ENCODE measurements at regions not wholly inside any gene's neighbourhood (a gene's known extent, or its start where the extent isn't known, plus 50 kb on each side); places are given as distances from the start of the nearest gene placed in this dataset.
"Not testable (repeated sequence)": the region's sequence is repeated elsewhere in the genome, so short reads cannot be mapped to it uniquely, and the experiment has no call there.

DNA sequence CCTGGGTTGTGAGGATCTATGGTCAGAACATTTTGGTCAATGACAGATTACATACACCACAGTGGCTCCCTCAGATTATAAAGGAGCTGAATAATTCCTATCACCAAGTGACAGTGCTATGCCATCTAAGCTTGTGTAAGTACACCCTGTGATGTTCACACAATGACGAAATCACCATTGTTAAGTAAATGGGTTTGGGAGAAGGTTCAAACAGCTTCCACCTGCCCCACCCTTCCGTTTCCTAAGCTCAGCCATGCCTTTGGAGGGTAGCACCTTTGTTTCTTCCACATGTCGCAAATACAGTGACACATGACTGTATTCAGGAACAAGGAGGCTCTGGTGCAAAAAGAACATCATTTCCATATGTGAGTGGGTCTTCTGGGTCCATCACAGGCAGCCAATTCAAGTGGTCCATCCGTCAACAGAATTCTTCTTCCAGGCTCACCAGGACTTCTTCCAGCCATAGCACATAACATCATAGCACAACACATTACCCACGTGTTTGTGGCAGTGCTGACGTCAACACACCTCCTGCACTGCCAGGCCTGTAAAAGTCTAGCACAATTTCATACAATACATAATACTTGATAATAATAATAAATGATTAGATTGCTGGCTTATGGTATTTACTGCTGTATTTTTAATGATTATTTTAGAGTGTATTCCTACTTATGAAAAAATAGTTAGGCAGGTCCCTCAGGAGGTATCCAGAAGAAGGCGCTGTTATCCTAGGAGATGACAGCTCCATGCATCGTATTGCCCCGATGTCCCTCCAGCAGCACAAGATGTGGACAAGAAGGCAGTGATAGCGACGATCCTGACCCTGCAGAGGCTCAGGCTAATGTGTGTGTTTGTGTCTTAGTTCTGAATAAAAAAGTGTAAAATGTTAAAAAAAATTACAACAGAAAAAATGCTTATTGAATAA lies 264.8 kb downstream of the ANAPC1 start:
- DNase-seq (ENCODE audit: low read depth), result no peak

DNA sequence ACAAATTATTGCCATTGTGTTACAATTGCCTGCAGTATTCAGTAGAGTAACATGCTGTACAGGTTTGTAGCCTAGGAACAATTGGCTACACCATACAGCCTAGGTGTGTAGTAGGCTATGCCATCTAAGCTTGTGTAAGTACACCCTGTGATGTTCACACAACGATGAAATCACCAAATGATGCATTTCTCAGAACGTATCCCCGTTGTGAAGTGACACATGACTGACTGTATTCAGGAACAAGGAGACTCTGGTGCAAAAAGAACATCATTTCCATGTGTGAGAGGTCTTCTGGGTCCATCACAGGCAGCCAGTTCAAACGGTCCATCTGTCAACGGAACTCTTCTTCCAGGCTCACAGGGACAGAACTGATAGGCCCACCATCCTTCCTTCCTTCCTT lies 263.7 kb downstream of the ANAPC1 start:
- DNase-seq (ENCODE audit: low read depth), result no peak

DNA sequence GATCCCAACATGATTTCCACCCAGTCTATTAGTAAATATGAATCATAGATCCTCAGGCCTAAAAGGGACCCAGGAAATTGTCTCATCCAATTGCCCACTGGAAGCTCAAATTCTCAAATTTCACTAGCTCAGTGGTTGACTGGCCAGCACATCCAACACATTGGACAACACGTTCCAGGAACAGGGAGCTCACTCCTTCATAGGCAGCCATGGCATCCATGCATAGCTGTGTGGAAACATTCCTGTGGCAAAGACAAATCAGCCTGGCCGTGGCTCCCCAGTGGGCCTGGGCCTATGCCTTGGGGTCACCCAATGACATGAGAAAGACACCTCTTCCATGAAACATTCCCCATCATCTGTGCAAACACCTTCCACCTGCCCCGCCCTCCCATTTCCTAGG lies 261.1 kb downstream of the ANAPC1 start:
- no peak for DNase-seq (ENCODE audit: low read depth)

DNA sequence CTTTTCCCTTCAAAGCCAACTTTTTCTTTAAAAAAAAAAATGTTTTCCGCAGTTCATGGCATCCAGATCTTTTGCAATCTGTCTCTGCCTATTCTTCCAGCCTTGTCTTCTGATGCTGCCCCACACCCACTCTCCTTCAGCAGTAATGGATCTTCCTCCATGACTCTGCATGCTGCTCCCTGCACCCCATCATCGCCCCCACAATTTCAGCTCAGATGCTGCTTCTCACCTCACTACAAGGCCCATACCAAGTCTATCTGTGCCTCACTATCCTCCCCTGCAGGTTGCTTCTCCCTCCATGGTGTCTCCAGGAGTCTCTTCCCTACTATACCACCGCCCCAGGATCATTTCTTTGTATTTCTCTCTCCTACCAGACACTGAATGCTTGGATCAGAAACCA lies 260.6 kb downstream of the ANAPC1 start:
- DNase-seq (ENCODE audit: low read depth), result no peak

DNA sequence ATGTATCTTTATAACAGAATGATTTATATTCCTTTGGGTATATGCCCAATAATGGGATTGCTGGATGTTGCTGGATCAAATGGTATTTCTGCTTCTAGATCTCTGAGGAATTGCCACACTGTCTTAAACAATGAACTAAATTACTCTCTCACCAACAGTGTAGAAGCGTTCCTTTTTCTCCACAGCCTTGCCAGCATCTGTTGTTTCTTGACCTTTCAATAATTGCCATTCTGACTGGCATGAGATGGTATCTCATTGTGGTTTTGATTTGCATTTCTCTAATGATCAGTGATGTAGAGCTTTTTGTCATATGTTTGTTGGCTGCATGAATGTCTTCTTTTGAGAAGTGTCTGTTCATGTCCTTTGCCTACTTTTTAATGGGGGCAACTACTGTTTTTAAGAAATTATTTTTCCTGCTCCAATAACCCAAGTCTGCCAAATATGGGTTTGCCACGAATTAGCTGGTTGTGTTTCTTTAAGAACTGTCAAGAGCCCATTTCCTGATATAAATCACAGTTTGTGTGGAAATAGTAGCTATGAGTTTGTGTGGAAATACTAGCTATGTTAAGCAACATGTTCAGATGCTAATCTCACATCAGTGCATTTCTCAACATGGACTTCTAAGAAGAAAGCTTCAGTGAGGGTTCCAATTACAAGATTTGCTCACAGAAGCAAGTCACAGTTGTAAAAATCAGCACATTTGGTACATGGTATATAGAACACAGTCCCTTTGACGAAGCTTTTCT lies 259.4 kb downstream of the ANAPC1 start:
- DNase-seq (ENCODE audit: low read depth), result no peak

DNA sequence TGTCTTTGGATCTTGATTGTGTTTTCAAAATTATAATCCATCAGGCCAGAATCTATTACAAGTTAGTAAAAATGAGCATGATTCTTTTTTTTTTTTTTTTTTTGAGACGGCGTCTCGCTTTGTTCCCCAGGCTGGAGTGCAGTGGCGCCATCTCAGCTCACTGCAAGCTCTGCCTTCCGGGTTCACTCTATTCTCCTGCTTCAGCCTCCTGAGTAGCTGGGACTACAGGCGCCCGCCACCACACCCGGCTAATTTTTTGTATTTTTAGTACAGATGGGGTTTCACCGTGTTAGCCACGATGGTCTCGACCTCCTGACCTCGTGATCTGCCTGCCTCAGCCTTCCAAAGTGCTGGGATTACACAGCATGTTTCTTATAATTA lies 258.8 kb downstream of the ANAPC1 start:
- not testable (repeated sequence) for DNase-seq (ENCODE audit: low read depth)

DNA sequence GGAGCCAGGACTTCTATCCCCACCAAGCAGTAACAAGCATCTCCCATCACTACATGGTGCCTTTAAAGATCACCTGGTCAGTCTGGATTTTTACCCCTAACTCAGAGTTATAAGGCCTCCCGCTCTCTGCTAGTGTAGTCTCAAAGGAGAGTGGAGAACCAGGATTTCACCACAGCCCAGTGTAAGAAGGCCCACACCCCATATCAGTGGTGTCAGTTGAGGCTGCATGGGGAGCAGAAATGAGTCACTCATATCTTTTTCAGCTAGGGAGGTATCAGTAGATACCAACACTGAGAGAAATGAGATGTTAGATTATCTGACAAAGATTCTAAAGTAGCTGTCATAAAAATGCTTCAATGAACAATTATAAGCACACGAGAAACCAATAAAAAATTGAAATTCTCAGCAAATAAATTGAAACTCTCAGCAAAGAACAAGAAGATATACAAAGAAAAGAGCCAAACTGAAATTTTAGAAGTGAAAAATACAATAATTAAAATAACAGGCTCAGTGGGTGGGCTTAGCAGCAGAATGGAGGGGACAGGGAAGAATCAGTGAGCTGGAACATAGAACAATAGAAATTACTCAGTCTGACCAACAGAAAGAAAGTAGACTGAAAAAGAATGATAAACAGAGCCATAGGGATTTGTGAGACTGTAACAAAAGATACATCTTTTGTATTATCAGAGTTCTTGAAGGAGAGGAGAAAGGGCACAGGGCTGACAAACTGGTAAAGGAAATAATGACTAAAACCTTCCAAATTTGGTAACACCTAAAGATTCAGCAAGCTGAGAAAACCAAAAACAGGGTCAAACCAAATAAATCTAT lies 257.7 kb downstream of the ANAPC1 start:
- DNase-seq (ENCODE audit: low read depth), result no peak

DNA sequence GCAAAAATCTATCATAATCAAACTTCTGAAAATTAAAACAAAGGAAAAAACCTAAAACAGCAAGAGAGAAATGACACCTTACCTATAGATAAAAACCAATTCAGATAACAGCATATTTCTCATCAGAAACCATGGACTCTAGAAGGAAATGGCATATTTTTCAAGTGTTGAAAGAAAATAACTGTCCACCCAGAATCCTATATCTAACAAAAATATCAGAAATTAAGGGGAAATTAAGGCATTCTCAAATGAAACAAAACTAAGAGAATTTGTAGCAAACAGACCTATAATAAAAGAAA lies 257.2 kb downstream of the ANAPC1 start:
- DNase-seq (ENCODE audit: low read depth), result no peak

DNA sequence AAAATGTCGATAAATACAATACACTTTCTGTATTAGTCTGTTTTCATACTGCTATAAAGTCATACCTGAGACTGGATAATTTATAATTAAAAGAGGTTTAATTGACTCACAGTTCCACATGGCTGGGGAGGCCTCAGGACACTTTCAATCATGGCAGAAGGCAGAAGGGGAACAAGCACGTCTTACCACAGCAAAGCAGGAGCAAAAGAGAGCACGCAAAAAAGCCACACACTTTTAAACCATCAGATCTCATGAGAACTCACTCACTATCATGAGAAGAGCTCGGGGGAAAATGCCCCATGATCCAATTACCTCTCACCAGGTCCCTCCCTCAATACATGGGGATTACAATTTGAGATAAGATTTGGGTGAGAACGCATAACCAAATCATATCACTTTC lies 256.7 kb downstream of the ANAPC1 start:
- DNase-seq (ENCODE audit: low read depth), result no peak

DNA sequence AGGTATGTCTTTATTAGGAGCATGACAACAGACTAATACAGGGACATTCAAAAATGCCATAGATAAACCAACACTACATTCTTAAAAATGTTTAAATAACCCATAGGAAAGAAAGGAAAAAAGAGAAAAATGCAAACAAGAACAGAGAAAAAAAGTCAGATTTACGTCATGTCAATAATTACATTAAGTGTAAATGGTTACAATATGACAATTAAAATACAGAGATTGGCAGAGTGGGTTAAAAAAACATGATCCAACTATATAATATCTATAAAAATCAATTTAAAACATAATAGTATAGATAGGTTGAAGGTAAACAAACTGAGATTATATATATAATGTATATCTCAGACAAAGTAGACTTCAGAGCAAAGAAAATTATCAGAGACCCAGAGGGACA lies 255.8 kb downstream of the ANAPC1 start:
- no peak for DNase-seq (ENCODE audit: low read depth)

DNA sequence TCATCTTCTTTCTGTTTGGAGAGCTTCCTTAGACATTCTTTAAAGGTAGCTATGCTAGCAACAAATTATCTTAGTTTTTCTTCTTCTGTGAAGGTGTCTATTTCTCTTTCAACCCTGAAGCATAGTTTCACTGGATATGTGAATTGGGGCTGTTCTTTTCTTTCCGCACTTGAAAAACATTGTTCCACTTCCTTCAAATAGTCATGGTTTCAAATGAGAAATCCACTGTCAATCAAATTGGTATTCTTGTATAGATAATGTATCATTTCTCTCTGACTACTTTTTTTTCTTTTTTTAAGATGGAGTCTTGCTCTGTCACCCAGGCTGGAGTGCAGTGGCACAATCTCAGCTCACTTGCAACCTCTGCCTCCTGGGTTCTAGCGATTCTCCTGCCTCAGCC lies 254.0 kb downstream of the ANAPC1 start:
- DNase-seq (ENCODE audit: low read depth), result no peak

DNA sequence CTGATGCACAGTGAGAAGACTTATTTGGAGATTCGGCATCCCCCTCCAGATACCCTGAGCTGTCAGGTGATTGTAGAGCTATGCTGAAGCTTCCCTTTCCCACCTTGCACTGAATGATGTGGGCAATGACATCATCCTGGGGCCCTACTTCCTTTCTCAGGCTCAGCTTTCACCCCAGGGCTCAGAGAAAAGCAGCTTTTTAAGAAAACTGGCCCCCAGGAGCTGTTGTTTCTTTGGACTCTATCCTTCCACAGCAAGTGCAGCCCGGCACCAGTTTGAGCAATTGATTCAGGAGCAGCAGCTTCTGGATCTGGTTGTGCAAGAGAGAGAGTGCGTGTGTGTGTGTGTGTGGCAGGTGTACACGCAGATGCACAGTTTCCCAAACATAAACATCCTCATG lies 251.3 kb downstream of the ANAPC1 start:
- no peak for DNase-seq (ENCODE audit: low read depth)

DNA sequence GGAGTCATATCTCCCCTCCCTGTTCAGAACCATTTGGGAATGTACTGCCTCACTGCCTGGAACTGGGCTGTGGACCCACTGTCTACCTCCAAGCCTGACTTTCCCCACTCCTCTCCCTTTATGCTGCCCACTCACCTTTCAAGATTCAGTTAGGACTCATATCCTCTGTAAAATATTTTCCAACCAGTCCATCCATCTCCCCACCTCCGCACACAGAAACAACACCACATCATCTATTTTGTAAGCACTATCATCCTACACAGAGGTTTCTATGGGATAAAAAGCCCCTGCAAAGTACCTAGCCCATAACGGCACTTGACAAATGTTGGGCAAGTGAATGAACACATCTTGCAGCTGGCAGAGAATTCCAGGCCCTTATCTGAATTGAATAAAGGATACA lies 250.8 kb downstream of the ANAPC1 start:
- no peak for DNase-seq (ENCODE audit: low read depth)

DNA sequence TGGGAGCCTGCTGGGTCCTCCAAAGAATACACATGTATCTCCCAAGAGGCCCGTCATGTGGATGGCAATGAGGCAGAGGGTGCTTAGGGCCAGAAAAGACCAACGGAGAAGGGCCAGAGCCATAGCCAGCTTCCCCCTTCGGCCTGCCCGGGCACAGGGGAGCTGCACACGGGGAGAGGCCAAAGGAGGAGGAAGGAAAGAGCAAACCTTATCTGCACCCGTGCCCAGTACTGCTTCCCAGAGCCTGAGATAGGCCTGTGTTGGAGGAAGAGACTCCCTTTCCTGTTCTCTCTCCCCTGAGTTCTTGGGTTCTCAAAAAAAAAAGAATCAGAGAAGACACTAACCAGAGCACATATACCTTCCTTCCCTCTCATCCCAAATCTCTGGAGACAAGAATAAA lies 250.3 kb downstream of the ANAPC1 start:
- no peak for DNase-seq (ENCODE audit: low read depth)

DNA sequence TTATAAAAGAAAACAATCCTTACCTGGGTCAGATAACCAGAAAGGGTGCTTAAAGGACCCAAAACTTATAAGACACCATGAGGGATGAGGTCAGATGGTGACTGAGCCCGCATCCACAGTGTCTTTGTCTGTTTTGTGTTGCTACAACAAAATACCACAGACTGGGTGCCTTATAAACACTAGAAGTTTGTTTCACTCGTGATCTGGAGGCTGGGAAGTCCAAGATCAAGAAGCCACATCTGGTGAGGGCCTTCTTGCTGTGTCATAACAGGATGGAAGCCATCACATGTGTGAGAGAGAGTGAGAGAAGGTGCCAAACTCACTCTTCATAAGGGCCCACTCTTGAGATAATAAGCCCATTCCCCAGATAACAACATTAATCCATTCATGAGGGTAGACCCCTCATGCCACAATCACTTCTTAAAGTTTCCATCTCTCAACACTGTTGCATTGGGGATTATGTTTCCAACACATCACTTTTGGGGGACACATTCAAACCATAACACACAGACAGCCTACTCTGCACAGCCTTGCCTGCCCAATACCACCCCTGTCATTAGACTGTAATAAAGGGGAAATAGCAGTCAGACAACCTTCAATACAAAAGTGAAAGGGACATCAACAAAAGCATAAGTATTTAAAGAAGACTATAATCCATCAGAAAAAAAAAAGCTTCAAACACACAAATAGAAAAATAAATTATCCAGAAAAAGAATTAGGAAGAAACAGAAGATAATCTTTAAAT lies 249.8 kb downstream of the ANAPC1 start:
- DNase-seq (ENCODE audit: low read depth), result no peak

DNA sequence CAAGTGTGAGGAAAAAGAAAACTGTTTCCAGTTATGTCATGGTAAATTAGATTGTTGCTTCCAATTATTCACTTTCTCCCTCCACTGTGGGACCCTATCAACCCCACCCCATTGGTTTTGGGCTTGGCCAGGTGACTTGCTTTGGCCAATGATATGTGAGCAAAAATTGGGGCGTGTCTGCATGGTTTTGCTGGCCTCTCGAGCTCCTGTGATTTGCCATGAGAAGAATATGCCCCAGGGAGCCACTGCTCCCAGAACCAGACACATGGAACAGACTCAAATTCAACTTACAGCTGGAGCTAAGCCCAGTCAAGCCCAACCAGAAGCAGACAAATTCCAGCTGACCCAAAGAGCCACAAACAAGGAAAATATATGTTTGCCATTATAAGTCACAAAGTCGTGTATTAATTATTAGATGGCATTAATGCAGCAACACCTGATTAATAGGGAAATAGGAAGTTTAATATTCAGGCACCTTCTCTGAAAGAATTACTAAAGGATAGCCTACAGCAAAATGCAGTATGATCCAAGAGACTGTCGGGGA lies 248.9 kb downstream of the ANAPC1 start:
- DNase-seq (ENCODE audit: low read depth), result no peak

DNA sequence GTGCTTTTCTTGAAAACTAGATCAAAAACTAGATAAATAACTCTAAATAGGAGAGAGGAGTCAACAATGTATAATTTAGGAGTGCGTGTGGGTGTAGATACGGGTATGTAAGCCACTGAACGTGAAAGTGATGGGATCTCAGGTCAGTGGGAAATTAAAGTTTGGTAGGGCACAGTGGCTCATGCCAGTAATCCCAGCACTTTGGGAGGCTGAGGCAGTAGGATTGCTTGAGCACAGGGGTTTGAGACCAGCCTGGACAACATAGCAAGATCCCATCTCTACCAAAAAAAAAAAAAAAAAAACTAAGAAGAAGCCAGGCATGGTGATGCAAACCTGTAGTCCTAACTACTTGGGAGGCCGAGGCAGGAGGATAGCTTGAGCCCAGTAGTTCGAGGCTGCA lies 247.1 kb downstream of the ANAPC1 start:
- DNase-seq (ENCODE audit: low read depth), result no peak

DNA sequence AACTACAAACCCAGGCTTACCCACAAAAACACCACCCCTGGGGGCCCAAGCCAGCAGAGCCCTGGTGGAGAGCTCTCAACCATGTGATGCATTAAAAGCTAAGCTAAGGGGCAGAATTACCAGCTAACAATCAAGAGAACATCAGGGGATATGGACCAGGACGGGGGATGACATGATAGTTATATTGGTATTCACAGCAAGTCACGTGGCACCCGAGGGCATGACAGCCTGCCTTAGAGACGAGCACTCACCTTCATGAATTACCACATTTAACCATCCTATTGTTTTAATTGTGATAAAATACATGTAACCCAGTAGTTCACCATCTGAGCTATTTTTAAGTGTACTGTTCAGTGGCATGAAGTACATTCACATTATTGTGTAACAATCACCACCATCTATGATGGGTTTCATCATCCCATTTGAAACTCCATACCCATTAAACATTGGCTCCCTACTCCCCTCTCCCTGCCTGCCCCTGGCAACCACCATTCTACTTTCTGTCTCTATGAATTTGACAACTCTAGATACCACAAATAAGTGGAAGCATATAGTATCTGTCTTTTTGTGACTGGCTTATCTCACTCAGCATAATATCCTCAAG lies 245.6 kb downstream of the ANAPC1 start:
- no peak for DNase-seq (ENCODE audit: low read depth)

DNA sequence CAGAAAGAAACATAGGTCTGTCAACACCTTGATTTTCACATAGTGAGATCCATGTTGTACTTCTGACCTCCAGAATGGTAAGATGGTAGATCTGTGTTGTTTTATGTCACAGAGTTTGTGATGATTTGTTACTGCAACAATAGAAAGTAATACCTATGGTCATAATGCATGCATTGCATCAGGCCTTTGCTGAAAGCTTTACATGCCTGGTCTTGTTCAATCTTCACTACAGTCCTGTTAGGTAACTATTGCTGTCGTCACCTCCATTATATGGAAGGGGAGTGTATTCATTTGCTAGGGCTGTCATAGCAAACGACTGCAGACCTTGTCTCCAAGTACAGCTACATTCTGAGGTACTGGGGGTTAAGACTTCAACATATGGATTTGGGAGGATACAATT lies 243.5 kb downstream of the ANAPC1 start:
- DNase-seq (ENCODE audit: low read depth), result no peak

DNA sequence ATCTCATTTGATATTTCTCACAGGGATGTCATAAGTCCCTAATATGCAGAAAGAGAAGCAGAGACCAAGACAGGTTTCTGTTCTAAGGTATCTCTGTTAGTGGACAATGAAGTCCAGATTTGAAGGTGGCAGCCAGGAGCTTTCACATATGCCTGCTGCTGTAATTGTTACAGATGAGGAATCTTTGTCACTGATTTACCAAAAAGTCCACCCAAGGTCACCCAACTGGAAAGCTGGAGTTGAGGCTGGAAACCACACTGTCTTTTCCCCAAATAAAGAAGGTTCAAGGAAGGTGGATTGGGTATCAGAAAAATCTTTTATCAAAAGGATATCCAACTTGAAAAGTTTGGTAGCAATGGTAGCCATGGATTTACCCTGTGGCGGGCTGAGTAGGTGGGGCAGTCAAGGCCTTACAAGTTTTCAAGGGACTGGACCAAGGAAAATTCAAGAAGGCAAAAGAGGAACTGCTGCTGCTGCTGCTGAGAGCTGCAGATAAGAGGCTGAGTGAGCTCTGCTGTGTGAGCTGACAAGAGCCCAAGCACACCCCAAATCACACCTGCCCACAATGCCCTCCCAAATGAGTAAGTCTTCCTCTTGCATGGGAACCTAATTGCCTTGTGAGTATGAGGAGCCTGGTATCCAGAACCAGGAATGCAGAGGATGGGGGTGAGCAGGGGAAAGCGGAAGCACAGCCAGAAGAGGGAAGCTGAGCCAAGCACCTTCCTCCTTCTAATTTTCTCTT lies 241.2 kb downstream of the ANAPC1 start:
- no peak for DNase-seq (ENCODE audit: low read depth)

DNA sequence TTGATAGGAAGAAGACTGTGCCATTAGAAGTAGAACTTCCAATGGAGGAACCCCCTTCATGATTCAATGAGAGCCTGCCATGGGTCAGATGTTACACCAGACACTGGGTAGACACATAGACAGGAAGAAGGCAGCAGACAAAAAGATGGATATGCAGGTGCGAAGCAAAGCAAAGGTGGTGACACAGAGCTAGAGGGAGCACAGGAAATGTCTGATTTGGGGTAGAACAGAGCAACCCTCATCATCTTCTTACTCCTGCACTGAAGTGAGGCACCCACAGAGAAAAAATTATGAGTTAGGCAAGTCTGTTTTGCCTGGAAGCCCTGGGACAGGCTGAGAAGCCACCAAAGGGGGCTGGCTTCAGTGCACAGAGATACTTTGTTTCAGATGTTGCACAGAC lies 240.2 kb downstream of the ANAPC1 start:
- no peak for DNase-seq (ENCODE audit: low read depth)
